HFFc6 (cell line): ENCODE measurements at regions not wholly inside any gene's neighbourhood (a gene's known extent, or its start where the extent isn't known, plus 50 kb on each side); places are given as distances from the start of the nearest gene placed in this dataset.

Experiments
- DNase-seq: peaks from one replicate; pipeline ENCODE4 v3.0.0-alpha.2; 2018
- H3K27ac Mint-ChIP-seq: 2 replicates; pipeline ENCODE4 v1.8.0; 2020; ENCODE audit warnings: mild to moderate bottlenecking, mixed read lengths
- H3K27me3 Mint-ChIP-seq: 2 replicates; pipeline ENCODE4 v1.8.0; 2021; ENCODE audit warnings: mild to moderate bottlenecking, moderate library complexity, mixed read lengths; ENCODE audit not compliant: insufficient read depth
- H3K36me3 Mint-ChIP-seq: 2 replicates; pipeline ENCODE4 v1.8.0; 2021; ENCODE audit warnings: low read depth, mixed read lengths
- H3K4me1 Mint-ChIP-seq: 2 replicates; pipeline ENCODE4 v1.8.0; 2020; ENCODE audit warnings: low read depth, mixed read lengths
- H3K4me3 Mint-ChIP-seq: 2 replicates; pipeline ENCODE4 v1.8.0; 2020; ENCODE audit warnings: mild to moderate bottlenecking, moderate library complexity, mixed read lengths
- H3K9me3 Mint-ChIP-seq: 2 replicates; pipeline ENCODE4 v1.8.0; 2020; ENCODE audit warnings: mild to moderate bottlenecking, mixed read lengths
- TF ChIP-seq, protein P1 (sequence below): fragments of 200-600 bp; sonication (generic); IDR thresholded peaks from 2 replicates; pipeline ENCODE4 v1.5.0; 2021; ENCODE audit warnings: antibody characterized with exemption, mild to moderate bottlenecking

DNA sequence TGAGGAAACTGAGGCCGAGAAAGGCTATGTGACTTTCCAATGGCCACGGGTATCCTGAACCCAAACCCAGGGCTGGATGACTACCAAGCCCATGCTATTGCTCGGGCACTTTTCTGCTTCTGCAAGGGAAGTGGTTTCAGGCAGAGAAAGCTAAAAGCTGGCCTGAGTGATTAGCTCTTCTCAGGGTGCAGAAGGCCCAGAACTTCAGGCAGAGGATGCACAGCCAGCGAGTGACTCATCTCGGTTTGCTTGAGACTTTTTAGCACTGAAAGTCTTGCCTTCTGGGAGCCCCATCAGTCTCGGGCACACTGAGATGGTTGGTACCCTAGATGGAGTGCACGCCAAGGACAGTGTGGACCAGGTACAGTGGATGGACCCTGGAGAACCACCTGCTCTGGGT is 129.5 kb upstream of the SDK2 start:
- H3K27ac Mint-ChIP-seq = no peak overlapping the region
- H3K9me3 Mint-ChIP-seq = peaks cover 71% of the 10 kb centered on the region
- no peak overlapping the region for H3K4me3 Mint-ChIP-seq
- TF ChIP-seq, protein P1, sequence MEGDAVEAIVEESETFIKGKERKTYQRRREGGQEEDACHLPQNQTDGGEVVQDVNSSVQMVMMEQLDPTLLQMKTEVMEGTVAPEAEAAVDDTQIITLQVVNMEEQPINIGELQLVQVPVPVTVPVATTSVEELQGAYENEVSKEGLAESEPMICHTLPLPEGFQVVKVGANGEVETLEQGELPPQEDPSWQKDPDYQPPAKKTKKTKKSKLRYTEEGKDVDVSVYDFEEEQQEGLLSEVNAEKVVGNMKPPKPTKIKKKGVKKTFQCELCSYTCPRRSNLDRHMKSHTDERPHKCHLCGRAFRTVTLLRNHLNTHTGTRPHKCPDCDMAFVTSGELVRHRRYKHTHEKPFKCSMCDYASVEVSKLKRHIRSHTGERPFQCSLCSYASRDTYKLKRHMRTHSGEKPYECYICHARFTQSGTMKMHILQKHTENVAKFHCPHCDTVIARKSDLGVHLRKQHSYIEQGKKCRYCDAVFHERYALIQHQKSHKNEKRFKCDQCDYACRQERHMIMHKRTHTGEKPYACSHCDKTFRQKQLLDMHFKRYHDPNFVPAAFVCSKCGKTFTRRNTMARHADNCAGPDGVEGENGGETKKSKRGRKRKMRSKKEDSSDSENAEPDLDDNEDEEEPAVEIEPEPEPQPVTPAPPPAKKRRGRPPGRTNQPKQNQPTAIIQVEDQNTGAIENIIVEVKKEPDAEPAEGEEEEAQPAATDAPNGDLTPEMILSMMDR = no peak
- peaks cover 7% of the 10 kb centered on the region for H3K27me3 Mint-ChIP-seq
- H3K4me1 Mint-ChIP-seq = no peaks in the 10 kb centered on the region
- no peak for DNase-seq
- H3K36me3 Mint-ChIP-seq = peaks cover 8% of the 10 kb centered on the region; the same call in 1 of the 2 replicates

DNA sequence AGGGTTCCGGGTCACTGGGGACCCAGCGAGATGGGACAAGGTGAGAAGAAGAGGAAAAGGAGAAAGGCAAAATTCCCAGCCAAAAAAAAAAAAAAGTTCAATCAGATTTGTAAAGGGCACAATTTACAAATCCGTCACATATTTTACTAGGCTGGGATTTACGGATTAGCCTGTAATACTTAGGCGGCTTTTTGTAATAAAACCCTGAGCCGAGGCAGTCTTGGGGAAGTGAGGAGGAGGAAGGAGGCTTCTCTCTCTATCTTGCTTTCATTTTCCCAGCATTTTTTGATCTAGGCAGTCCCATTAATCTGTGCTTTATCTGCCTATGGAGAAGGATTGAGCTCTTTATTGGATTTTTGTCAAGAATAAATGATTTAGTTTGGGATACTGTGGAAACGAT is 130.6 kb upstream of the SDK2 start:
- H3K36me3 Mint-ChIP-seq = peaks cover 8% of the 10 kb centered on the region; the same call in 1 of the 2 replicates
- peaks cover 6% of the 10 kb centered on the region for H3K27me3 Mint-ChIP-seq

DNA sequence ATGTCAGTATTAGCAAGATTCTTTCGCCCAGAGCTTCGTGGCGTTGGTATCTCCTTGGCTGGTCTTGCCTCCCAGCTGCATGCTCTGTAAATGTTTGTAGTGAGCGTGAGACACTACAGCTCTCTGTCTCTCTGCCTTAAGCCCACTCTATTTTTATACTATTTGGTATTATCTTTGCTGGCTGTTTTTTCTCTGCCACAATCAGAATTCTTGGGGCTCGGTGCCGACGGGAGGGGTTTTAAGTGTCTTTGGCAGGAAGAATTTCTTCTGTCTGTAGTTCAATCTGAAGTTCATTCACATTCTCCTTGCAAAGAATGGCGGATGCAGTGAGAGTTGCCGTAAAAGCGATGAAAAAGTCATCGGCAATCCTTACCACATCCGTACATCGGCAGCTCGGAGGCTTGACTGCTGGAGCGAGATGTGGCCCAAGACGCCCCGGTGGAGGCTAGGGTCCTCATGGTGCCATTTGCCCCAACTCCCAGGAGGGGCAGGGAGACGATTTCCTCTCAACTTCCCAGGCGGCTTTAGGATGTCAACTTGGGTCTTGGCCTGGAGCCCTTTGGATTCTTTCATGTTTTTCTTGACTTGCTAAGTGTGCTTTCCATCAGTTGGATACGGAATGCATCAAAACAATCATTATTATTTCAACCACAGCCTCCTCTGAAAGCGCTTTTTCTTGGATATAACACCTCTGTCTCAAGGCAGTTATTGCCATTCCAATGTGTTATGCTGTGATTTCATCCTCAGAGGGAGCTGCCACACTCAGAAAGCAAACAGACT is 132.3 kb upstream of the SDK2 start:
- H3K4me3 Mint-ChIP-seq = no peak overlapping the region
- H3K27ac Mint-ChIP-seq = no peak overlapping the region
- TF ChIP-seq, protein P1 = no peak
- DNase-seq = no peak
- H3K9me3 Mint-ChIP-seq = peaks cover 68% of the 10 kb centered on the region
- H3K36me3 Mint-ChIP-seq = peaks cover 8% of the 10 kb centered on the region; the same call in 1 of the 2 replicates
- H3K27me3 Mint-ChIP-seq = no peaks in the 10 kb centered on the region; the same call in 1 of the 2 replicates
- H3K4me1 Mint-ChIP-seq = no peaks in the 10 kb centered on the region

More for the DNA sequence above, 130.6 kb upstream of the SDK2 start:
- Mint-ChIP-seq H3K4me1 (no peaks in the 10 kb centered on the region), H3K9me3 (peaks cover 71% of the 10 kb centered on the region), H3K27ac (no peak overlapping the region), H3K4me3 (no peak overlapping the region)
- TF ChIP-seq, protein P1 = no peak
- no peak for DNase-seq

GRCh38 chr17:73777131-73777449 is 132.8 kb upstream of the SDK2 start:
- TF ChIP-seq, protein P1 = no peak
- Mint-ChIP-seq H3K4me3 (no peak overlapping the region), H3K27ac (no peak overlapping the region), H3K27me3 (no peaks in the 10 kb centered on the region; the same call in 1 of the 2 replicates), H3K4me1 (no peaks in the 10 kb centered on the region), H3K9me3 (peaks cover 67% of the 10 kb centered on the region), H3K36me3 (peaks cover 8% of the 10 kb centered on the region; the same call in 1 of the 2 replicates)
- no peak for DNase-seq

DNA sequence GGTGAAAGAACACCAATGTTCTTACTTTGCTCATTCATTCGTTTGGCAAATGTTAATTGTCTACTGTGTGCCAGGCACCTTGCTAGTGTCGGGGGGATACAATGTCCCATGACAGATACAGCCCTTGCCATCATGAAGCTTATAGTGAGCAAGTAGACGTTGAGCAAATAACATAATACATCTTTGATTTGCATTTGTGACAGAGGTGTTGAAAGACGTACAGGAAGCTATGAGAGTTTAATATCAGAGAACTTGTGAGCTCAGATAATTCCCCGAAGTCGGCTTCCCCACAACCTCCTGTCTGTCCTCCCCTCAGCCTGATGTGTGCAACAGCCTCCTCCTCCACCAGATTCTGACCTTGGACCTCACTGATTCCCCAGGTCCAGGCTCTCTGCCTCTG is 138.0 kb upstream of the SDK2 start:
- no peaks in the 10 kb centered on the region for H3K4me1 Mint-ChIP-seq
- H3K9me3 Mint-ChIP-seq = peaks cover 62% of the 10 kb centered on the region
- no peaks in the 10 kb centered on the region for H3K36me3 Mint-ChIP-seq
- DNase-seq = no peak
- no peaks in the 10 kb centered on the region for H3K27me3 Mint-ChIP-seq
- H3K27ac Mint-ChIP-seq = no peak overlapping the region
- H3K4me3 Mint-ChIP-seq = no peak overlapping the region
- TF ChIP-seq, protein P1 = no peak
